ENCODE measurements at regions not wholly inside any gene's neighbourhood (a gene's known extent, or its start where the extent isn't known, plus 50 kb on each side); places are given as distances from the start of the nearest gene placed in this dataset.

DNA sequence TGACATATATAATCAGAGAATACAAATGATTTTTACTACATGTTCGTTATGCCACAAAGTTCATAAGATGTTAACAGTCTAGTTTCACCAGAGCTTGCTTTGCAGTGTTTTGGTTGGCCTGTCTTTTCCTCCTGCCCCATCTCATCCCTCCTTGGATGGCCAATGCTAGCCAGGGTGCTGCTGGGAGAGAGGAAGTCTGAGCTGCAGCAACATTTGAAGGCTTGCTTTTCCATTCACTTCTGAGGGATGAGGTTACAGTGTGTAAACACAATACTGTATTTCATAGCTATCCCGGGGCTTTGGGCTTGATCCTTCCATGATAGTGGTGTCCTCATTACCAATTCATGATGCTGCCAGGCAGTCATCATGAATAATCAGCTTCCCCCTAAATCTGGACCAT is 170.5 kb downstream of the RAB11FIP2 start:
- no peaks in the 10 kb centered on the region for H3K36me3 ChIP-seq (ENCODE audit: insufficient read depth)
- no peak overlapping the region for H3K9ac ChIP-seq
- TF ChIP-seq, protein P1, sequence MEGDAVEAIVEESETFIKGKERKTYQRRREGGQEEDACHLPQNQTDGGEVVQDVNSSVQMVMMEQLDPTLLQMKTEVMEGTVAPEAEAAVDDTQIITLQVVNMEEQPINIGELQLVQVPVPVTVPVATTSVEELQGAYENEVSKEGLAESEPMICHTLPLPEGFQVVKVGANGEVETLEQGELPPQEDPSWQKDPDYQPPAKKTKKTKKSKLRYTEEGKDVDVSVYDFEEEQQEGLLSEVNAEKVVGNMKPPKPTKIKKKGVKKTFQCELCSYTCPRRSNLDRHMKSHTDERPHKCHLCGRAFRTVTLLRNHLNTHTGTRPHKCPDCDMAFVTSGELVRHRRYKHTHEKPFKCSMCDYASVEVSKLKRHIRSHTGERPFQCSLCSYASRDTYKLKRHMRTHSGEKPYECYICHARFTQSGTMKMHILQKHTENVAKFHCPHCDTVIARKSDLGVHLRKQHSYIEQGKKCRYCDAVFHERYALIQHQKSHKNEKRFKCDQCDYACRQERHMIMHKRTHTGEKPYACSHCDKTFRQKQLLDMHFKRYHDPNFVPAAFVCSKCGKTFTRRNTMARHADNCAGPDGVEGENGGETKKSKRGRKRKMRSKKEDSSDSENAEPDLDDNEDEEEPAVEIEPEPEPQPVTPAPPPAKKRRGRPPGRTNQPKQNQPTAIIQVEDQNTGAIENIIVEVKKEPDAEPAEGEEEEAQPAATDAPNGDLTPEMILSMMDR (conservative IDR thresholded peaks at IDR 0.05; ENCODE audit: low read depth, low read length), result no peak
- no peak overlapping the region for H3K4me3 ChIP-seq (IDR thresholded peaks at IDR 0.05; ENCODE audit: insufficient read depth, low read depth, low read length)
- H3K27me3 ChIP-seq (ENCODE audit: insufficient read depth, low read depth), result no peaks in the 10 kb centered on the region
- H3K4me1 ChIP-seq (ENCODE audit: low read depth, poor library complexity, severe bottlenecking), result no peaks in the 10 kb centered on the region
- H3K27ac ChIP-seq, result no peak overlapping the region
- no peak overlapping the region for H3K4me2 ChIP-seq
- no peak overlapping the region for H2AFZ ChIP-seq (ENCODE audit: low read depth)
- no peaks in the 10 kb centered on the region for H4K20me1 ChIP-seq (ENCODE audit: insufficient read depth)
- H3K79me2 ChIP-seq (ENCODE audit: insufficient read depth, low read depth), result no peaks in the 10 kb centered on the region

DNA sequence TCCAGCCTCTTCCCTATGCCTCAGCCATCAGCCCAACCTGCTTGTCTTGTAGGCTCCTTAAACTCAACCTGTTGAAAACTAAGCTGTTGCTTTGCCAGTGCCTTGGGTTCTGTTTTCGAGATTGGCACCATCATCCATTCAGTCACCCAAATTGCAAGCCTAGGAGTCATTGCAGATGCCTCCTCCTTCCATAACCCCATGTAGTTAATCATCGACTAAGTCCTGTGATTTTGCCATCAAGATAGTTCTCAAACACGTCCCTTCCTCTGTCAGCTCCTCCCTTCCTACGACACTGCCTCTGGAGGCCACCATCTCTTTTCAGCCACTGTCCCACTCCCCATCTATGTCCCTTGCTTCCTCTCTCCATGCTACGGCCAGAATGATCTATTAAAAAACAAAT is 168.1 kb downstream of the RAB11FIP2 start:
- Histone ChIP-seq H3K4me2 (no peak overlapping the region), H3K4me3 (IDR thresholded peaks at IDR 0.05; ENCODE audit: insufficient read depth, low read depth, low read length) (no peak overlapping the region), H3K27me3 (ENCODE audit: insufficient read depth, low read depth) (no peaks in the 10 kb centered on the region), H4K20me1 (ENCODE audit: insufficient read depth) (no peaks in the 10 kb centered on the region), H3K79me2 (ENCODE audit: insufficient read depth, low read depth) (no peaks in the 10 kb centered on the region), H2AFZ (ENCODE audit: low read depth) (no peak overlapping the region), H3K36me3 (ENCODE audit: insufficient read depth) (no peaks in the 10 kb centered on the region), H3K4me1 (ENCODE audit: low read depth, poor library complexity, severe bottlenecking) (no peaks in the 10 kb centered on the region), H3K9ac (no peak overlapping the region), H3K27ac (no peak overlapping the region)
- TF ChIP-seq, protein P1 (conservative IDR thresholded peaks at IDR 0.05; ENCODE audit: low read depth, low read length), result no peak

DNA sequence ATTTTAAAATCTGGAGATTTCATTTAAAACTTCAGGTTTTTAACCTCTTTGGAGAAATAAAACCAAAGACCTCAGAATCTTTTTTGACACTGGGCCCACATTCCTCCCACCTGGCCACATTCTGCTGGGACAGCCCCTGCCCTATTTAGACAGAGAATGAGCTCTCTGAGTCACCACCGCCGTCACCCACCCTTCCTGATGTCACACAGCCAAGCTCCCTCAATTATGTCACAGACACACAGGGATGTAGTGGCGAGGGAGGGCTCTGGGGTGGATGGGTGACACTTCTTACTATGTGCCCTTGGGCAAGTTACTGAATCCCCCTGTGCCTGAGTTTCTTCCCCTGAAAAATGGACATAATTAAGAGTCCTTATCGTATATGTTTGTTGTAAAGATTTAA is 162.6 kb downstream of the RAB11FIP2 start:
- Histone ChIP-seq H4K20me1 (ENCODE audit: insufficient read depth) (no peaks in the 10 kb centered on the region), H3K4me2 (no peak overlapping the region), H3K4me3 (IDR thresholded peaks at IDR 0.05; ENCODE audit: insufficient read depth, low read depth, low read length) (no peak overlapping the region), H3K36me3 (ENCODE audit: insufficient read depth) (no peaks in the 10 kb centered on the region), H3K79me2 (ENCODE audit: insufficient read depth, low read depth) (no peaks in the 10 kb centered on the region), H3K9ac (no peak overlapping the region), H3K4me1 (ENCODE audit: low read depth, poor library complexity, severe bottlenecking) (no peaks in the 10 kb centered on the region), H2AFZ (ENCODE audit: low read depth) (no peak overlapping the region), H3K27ac (no peak overlapping the region), H3K27me3 (ENCODE audit: insufficient read depth, low read depth) (no peaks in the 10 kb centered on the region)
- TF ChIP-seq, protein P1 (conservative IDR thresholded peaks at IDR 0.05; ENCODE audit: low read depth, low read length), result no peak

DNA sequence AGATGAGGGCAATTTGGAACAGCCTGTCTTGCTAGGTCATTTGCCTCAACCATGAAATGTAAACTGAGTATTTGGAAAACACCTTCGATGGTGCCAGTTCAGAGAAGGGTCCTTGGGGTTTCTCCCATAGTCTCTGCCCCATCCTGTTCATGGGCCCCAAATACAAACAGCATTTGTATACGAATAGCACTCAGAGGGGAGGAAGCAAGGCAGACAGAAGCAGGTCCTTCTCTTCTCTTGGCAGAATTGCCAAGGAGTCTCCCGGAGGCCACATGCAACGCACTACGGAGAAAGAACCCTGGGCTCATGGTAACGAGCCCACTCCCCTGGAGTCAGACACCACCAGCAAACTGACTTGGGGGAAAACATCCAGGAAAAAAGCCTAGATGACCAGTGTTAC is 162.1 kb downstream of the RAB11FIP2 start:
- Histone ChIP-seq H3K4me3 (IDR thresholded peaks at IDR 0.05; ENCODE audit: insufficient read depth, low read depth, low read length) (no peak overlapping the region), H3K4me1 (ENCODE audit: low read depth, poor library complexity, severe bottlenecking) (no peaks in the 10 kb centered on the region), H4K20me1 (ENCODE audit: insufficient read depth) (no peaks in the 10 kb centered on the region), H3K4me2 (no peak overlapping the region), H3K9ac (no peak overlapping the region), H3K27me3 (ENCODE audit: insufficient read depth, low read depth) (no peaks in the 10 kb centered on the region), H2AFZ (ENCODE audit: low read depth) (no peak overlapping the region), H3K79me2 (ENCODE audit: insufficient read depth, low read depth) (no peaks in the 10 kb centered on the region), H3K36me3 (ENCODE audit: insufficient read depth) (no peaks in the 10 kb centered on the region), H3K27ac (no peak overlapping the region)
- TF ChIP-seq, protein P1 (conservative IDR thresholded peaks at IDR 0.05; ENCODE audit: low read depth, low read length), result no peak

All from KMS-11 (cell line).